BE2C (cell line): ENCODE measurements at regions not wholly inside any gene's neighbourhood (a gene's known extent, or its start where the extent isn't known, plus 50 kb on each side); places are given as distances from the start of the nearest gene placed in this dataset.

Experiments used
- DNase-seq: peaks from one replicate; pipeline ENCODE4 v3.0.0-alpha.2; 2020
- H3K27me3 ChIP-seq: fragments of 250-450 bp; sonication (Bioruptor Pico); 2 replicates; pipeline ENCODE4 v1.5.1; 2020; ENCODE audit warnings: mild to moderate bottlenecking
- H3K36me3 ChIP-seq: fragments of 250-450 bp; sonication (Bioruptor Pico); 2 replicates; pipeline ENCODE4 v1.5.1; 2020; ENCODE audit warnings: mild to moderate bottlenecking
- H3K4me1 ChIP-seq: fragments of 250-450 bp; sonication (Bioruptor Pico); 2 replicates; pipeline ENCODE4 v1.5.1; 2020
- H3K4me3 ChIP-seq: 2 replicates; pipeline ENCODE4 v1.5.1; 2011; ENCODE audit warnings: low read depth, low read length
- H3K9me3 ChIP-seq: fragments of 250-450 bp; sonication (Bioruptor Pico); 2 replicates; pipeline ENCODE4 v1.5.1; 2020
- TF ChIP-seq, protein P1 (sequence below): IDR thresholded peaks from 2 replicates; pipeline ENCODE4 v1.5.1; 2012; ENCODE audit warnings: mild to moderate bottlenecking, low read depth, low read length

DNA sequence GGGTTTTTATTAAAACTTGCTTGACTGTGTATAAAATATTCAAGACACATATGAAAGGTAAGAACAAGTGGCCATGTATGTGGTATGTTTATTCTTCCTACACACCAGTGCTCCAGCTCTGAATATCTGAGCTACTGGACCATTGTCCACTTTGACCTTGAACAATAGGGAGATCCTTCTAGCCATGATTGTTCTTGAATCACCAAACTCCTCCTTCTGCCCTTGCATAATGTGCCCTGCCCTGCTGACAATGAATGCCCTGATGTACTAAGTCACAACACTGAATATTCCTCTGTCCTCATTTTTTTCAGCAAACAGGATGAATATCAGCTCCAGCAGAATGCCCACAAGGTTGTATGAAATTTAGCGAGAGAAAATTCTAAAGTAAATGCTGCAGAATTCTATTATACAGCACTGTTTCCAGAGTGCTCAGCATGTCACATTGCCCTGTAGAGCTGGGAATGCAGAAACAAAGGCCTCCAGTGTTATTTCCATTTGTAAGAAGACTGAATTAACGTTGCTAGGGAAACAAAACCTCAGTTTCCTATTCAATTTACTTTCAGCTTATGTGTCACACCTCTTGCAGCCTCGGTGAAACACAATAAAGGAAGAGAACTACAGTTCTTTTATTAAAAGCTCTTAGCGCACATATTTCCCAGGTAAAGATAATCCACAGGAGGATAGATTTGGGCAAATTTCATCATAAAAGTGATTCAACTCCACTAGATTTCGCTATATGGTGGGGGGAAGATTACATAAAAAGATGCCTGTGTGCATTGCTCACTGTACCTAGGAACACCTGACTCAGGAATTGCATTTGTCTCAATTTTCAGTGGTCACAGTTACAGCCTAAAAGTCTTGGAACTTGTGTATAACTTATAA lies 187.4 kb upstream of the ATP1B1 start:
- DNase-seq = no peak
- Histone ChIP-seq H3K27me3 (no peaks in the 10 kb centered on the region), H3K9me3 (no peaks in the 10 kb centered on the region), H3K4me1 (peaks cover 3% of the 10 kb centered on the region; the same call in 1 of the 2 replicates), H3K4me3 (no peak overlapping the region), H3K36me3 (no peaks in the 10 kb centered on the region)
- TF ChIP-seq, protein P1, sequence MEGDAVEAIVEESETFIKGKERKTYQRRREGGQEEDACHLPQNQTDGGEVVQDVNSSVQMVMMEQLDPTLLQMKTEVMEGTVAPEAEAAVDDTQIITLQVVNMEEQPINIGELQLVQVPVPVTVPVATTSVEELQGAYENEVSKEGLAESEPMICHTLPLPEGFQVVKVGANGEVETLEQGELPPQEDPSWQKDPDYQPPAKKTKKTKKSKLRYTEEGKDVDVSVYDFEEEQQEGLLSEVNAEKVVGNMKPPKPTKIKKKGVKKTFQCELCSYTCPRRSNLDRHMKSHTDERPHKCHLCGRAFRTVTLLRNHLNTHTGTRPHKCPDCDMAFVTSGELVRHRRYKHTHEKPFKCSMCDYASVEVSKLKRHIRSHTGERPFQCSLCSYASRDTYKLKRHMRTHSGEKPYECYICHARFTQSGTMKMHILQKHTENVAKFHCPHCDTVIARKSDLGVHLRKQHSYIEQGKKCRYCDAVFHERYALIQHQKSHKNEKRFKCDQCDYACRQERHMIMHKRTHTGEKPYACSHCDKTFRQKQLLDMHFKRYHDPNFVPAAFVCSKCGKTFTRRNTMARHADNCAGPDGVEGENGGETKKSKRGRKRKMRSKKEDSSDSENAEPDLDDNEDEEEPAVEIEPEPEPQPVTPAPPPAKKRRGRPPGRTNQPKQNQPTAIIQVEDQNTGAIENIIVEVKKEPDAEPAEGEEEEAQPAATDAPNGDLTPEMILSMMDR = no peak

DNA sequence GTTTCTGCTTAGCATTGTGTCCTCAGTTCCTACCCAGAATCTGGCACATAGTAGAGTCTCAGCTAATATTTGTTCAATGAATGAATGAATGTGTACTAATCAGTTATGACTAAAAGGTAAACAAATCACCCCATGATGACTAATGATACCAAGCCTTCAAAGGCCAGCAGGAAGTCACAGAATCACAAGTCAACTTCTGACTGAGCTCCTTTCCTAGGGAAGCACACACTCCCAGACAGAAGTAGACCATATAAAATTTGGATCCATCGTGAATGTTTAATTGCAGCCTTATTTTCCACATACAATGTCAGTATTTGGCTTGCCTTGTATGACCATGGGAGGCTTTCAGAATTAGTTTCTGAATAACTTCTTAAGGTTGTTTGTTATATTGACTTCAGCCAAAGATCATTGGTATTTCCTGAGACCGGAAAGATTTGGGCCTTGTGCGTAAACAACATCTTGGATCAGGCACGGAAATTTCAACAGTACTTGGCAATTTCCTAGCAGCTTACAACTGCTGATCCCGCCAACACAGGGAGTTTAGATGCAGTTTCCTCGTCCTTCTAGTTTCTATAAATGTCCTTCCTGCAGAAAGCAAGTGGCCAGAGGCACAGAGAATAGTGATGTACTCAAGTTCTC lies 185.9 kb upstream of the ATP1B1 start:
- no peak for DNase-seq
- no peaks in the 10 kb centered on the region for H3K9me3 ChIP-seq
- H3K27me3 ChIP-seq = no peaks in the 10 kb centered on the region
- no peaks in the 10 kb centered on the region for H3K36me3 ChIP-seq
- TF ChIP-seq, protein P1 = no peak
- peaks cover 3% of the 10 kb centered on the region; the same call in 1 of the 2 replicates for H3K4me1 ChIP-seq
- H3K4me3 ChIP-seq = no peak overlapping the region

DNA sequence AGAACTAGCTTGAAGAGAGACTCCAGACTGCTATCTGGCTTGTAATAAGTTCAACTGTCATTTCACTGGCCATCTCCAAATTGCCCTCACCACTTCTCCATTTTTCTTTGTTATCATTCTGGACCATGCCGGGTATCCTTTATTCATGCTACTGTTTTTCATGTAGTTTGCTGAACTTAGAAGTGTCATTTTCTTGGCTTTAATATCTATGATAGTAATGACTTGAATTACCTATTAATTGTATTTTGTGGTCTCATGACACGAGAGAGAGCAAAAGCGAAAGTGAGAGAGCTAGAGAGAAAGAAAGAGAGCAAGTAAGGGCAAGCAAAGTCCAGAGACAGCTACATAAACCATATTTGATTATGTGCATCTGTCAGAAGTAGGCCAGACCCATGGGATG lies 184.9 kb upstream of the ATP1B1 start:
- no peaks in the 10 kb centered on the region for H3K36me3 ChIP-seq
- H3K4me3 ChIP-seq = no peak overlapping the region
- H3K27me3 ChIP-seq = no peaks in the 10 kb centered on the region
- H3K9me3 ChIP-seq = no peaks in the 10 kb centered on the region
- no peak for DNase-seq
- TF ChIP-seq, protein P1 = no peak
- H3K4me1 ChIP-seq = peaks cover 3% of the 10 kb centered on the region; the same call in 1 of the 2 replicates

DNA sequence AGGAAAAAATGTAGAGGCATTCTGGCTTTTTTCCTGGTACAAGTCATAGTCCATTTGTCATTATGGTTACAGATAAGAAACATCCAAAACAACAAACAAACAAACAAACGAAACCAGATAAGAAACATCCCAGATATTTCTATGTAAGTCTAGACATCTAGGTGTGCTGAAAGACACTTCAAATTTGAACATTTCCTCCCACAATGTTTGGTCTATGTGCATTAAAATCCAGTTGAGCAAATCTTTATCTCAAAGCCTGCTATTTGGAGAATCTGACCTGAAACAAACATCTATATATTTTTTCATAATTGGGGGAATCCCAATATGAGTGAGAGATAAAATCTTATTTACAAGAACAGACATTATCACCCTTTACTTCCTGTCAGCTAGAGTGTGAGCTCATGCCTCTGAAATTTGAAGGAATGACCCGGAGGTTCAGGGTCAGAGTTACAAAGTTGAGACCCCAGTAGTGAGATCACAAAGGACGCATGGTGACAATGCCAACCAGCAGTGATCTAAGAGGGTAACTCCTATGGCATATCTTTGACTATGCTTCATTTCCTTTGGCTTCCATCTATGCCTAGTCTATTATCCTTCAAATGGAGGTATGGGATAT lies 182.9 kb upstream of the ATP1B1 start:
- Histone ChIP-seq H3K36me3 (no peaks in the 10 kb centered on the region), H3K4me3 (no peak overlapping the region), H3K4me1 (no peaks in the 10 kb centered on the region), H3K27me3 (no peaks in the 10 kb centered on the region), H3K9me3 (no peaks in the 10 kb centered on the region)
- TF ChIP-seq, protein P1 = no peak
- DNase-seq = no peak

DNA sequence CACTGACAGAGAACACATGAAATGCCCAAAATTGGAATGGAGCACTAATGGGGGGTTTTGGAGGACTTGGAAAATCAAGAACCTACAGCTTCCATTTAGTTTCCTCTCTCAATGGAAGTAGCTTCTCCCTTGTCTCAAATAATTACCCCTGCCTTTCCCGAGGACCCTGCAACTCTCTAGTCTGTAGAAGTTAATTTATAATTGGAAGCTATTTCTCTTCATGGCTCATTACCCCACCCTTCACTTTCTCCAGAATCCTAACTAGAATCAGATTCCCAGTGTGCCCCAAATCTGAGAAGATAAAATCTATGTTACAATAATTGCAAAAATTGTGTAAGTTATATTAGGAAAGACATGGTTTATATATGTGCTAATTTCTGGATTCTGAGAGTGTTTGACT lies 181.5 kb upstream of the ATP1B1 start:
- Histone ChIP-seq H3K4me3 (no peak overlapping the region), H3K36me3 (no peaks in the 10 kb centered on the region), H3K27me3 (no peaks in the 10 kb centered on the region), H3K4me1 (no peaks in the 10 kb centered on the region), H3K9me3 (no peaks in the 10 kb centered on the region)
- no peak for DNase-seq
- TF ChIP-seq, protein P1 = no peak
